Astrocyte of the spinal cord (primary cell): ENCODE measurements at regions not wholly inside any gene's neighbourhood (a gene's known extent, or its start where the extent isn't known, plus 50 kb on each side); places are given as distances from the start of the nearest gene placed in this dataset.

ENCODE experiments used
- DNase-seq: peaks from one replicate; pipeline ENCODE4 v3.0.0; 2011; ENCODE audit warnings: low read depth, low spot score
- H3K4me3 ChIP-seq: 2 replicates; pipeline ENCODE4 v1.5.1; 2011; ENCODE audit warnings: low read depth, mild to moderate bottlenecking, low read length, moderate library complexity
- in situ Hi-C: cut with HindIII; loops from 2 replicates; pipeline ENCODE4 v1.10.0; 2017; ENCODE audit warnings: low sequenced_read_pairs
- TF ChIP-seq, protein P1 (sequence below): IDR thresholded peaks from 2 replicates; pipeline ENCODE4 v1.5.1; 2012; ENCODE audit warnings: low read depth, mild to moderate bottlenecking, low read length, inconsistent platforms

DNA sequence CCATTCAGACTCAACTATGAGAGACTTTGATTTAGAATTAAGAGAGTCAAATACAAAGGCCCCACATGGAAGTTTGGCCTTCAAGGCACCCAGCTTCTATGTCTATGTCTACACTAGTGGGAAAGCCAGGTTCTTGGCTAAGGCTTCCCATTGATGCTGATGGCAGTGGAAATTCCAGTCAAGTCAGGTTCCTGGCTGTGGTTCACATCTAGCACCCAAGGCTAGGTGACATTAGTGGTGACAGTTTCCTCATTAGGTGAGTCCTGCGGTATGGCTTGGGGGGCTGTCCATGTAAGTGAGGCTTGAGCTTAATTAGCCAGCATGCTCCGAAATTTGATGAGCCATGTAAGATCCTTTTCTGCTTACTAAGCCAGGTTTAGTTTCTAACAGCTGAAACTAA, 460.9 kb downstream of the RMST start:
- no peak for DNase-seq
- no peak overlapping the region for H3K4me3 ChIP-seq
- TF ChIP-seq, protein P1, sequence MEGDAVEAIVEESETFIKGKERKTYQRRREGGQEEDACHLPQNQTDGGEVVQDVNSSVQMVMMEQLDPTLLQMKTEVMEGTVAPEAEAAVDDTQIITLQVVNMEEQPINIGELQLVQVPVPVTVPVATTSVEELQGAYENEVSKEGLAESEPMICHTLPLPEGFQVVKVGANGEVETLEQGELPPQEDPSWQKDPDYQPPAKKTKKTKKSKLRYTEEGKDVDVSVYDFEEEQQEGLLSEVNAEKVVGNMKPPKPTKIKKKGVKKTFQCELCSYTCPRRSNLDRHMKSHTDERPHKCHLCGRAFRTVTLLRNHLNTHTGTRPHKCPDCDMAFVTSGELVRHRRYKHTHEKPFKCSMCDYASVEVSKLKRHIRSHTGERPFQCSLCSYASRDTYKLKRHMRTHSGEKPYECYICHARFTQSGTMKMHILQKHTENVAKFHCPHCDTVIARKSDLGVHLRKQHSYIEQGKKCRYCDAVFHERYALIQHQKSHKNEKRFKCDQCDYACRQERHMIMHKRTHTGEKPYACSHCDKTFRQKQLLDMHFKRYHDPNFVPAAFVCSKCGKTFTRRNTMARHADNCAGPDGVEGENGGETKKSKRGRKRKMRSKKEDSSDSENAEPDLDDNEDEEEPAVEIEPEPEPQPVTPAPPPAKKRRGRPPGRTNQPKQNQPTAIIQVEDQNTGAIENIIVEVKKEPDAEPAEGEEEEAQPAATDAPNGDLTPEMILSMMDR: no peak
- in situ Hi-C loops: no loop called here

DNA sequence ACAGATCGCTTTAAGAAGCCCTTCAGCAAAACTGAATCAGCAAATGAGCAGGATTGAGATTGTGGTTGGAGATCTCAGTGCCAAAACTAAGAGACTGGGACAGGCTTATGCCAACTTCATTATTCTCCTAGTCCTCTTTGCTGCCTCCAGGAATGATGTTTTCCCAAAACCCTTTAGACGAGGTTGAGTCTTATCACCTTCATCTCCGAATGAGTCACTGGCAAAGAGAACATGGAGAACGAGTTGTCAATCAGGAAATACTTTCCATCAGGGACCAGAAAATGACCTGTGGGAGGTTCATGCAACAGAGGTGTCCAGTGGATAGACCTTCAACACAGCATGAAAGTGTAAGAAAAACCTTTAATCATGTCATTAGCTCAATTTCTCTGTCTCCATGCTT, 461.5 kb downstream of the RMST start:
- H3K4me3 ChIP-seq: no peak overlapping the region
- DNase-seq: no peak
- in situ Hi-C loops: no loop called here
- TF ChIP-seq, protein P1: no peak

DNA sequence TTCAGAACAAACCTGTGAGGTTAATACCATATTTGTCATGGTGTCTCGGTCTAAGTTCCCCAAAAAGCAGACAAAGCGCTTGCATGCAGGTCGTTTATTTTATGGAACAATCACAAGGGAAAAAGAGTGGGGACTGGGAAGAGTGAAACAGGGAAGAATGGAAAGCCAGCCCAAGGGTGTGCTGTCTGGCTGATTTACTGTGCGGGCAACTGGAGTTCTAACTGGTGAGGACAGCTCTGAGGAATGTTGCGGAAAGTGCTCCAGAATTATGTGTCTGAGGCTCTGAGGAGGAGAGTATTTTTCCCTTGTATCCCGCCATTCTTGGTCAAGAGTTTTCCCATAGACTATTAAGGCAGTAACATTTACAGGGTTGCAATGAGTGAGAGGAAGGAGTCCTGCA, 465.4 kb downstream of the RMST start:
- in situ Hi-C loops: no loop called here
- TF ChIP-seq, protein P1: no peak
- DNase-seq: no peak
- H3K4me3 ChIP-seq: no peak overlapping the region

DNA sequence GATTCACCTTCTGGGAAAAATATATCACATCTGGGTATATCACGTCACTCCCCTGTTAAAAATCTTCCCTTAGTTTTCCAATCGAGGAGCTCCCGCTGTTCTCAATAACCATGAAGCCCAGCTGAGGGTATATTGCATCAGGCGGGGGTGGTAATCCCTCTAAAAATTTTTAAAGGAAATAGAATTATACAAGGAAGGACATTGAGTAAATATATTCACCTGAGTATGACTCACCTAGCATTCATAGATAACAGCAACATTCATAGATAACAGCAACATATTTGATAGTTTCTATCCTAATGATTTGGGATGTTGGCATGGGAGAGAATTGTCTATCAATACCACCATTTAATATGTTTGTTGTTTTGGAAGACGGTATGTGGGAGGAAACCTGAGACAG, 473.6 kb downstream of the RMST start:
- H3K4me3 ChIP-seq: no peak overlapping the region
- DNase-seq: no peak
- TF ChIP-seq, protein P1: no peak
- in situ Hi-C loops: no loop called here

DNA sequence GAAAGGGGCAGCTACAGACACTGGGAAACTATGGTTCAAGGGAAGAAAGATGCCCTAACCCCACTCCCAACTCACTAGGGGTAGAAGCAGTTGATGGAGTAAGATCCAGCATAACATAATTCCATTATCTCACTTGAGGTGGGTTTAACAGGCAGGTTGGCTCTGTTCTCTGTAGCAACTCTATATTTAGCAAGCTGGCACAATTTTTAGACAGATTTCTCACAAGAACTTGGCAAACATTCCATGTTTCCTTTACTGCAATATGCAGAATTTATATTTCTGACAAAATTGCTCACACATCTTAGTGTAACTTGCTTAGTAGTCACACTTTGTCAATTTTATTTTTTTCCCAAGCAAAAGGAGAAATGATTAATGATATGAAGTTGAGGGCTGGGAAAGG, 475.4 kb downstream of the RMST start:
- no peak overlapping the region for H3K4me3 ChIP-seq
- TF ChIP-seq, protein P1: no peak
- DNase-seq: no peak
- in situ Hi-C loops: no loop called here

DNA sequence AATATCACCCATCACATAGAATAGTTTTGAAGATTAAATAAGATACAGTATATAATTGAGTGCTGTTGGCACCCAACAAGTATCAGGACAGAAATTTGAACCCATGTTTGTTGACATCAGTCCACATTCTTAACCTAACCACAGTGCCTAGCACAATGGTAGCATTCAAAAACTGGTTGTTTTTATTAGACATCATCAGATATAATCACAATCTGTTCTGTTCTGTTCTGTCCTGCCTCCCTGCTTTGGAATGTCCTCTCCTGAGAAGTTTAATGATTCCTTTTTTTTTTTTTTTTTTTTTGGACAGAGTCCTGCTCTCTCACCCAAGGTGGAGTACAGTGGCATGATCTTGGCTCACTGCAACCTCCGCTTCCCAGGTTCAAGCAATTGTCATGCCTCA, 476.6 kb downstream of the RMST start:
- H3K4me3 ChIP-seq: no peak overlapping the region
- in situ Hi-C loops: no loop called here
- TF ChIP-seq, protein P1: no peak
- peak; percentile 24 for DNase-seq

DNA sequence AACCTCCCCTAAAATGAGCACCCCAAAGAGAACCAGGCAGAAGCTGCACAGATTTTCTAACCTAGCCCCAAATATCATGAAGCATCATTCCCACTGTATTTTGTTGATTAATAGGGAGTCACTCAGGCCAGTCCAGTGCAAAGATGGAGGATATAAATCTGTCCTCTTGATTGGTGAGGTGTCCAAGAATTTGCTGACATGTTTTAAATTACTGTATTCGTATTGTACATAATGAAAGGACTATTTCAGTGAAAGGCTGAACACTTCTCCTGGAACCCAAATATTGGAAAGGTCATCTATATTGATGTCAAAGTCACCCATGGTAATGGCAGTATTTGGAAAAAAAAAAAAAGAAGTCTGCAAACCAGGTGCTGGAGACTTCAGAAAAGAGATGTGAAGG, 477.5 kb downstream of the RMST start:
- in situ Hi-C loops: no loop called here
- TF ChIP-seq, protein P1: no peak
- H3K4me3 ChIP-seq: no peak overlapping the region
- DNase-seq: no peak
